MCF 10A (cell line): ENCODE measurements at regions not wholly inside any gene's neighbourhood (a gene's known extent, or its start where the extent isn't known, plus 50 kb on each side); places are given as distances from the start of the nearest gene placed in this dataset.
A peak's percentile ranks its signal among the peaks of the same experiment; 100 is the strongest.

ENCODE experiments used
- BruUV-seq: library from RNA; stranded (reverse); fragments of 400-500 nt; replicated peaks from 2 replicates; lab custom pipeline; 2021; lab: Mats Ljungman, UMichigan
- CTCF ChIA-PET: fragments of 300-600 bp; sonication (Branson Sonifier 250); formaldehyde crosslinking; extraction: SDS; loops from one replicate; lab custom pipeline; 2021; ENCODE audit warnings: antibody characterized with exemption, inconsistent platforms; lab: Yijun Ruan, JAX
- POLR2A ChIA-PET: fragments of 300-600, 350-650 bp; sonication (Branson Sonifier 250); formaldehyde crosslinking; extraction: SDS; loops from one replicate; lab custom pipeline; 2020; ENCODE audit warnings: antibody characterized with exemption, inconsistent platforms; lab: Yijun Ruan, JAX
- DNase-seq: peaks from one replicate; pipeline ENCODE4 v3.0.0-alpha.2; 2018; ENCODE audit not compliant: unreplicated experiment
- H3K27ac Mint-ChIP-seq: one replicate; pipeline ENCODE4 v1.8.0; 2022; ENCODE audit warnings: mild to moderate bottlenecking, low read depth, mixed read lengths; ENCODE audit not compliant: unreplicated experiment
- H3K27me3 Mint-ChIP-seq: one replicate; pipeline ENCODE4 v1.8.0; 2022; ENCODE audit warnings: mixed read lengths; ENCODE audit not compliant: insufficient read depth, unreplicated experiment
- H3K36me3 Mint-ChIP-seq: one replicate; pipeline ENCODE4 v1.8.0; 2022; ENCODE audit warnings: mild to moderate bottlenecking, moderate library complexity, mixed read lengths; ENCODE audit not compliant: insufficient read depth, unreplicated experiment
- H3K4me1 Mint-ChIP-seq: one replicate; pipeline ENCODE4 v1.8.0; 2022; ENCODE audit warnings: mixed read lengths; ENCODE audit not compliant: insufficient read depth, unreplicated experiment
- H3K4me3 Mint-ChIP-seq: one replicate; pipeline ENCODE4 v1.8.0; 2022; ENCODE audit warnings: mild to moderate bottlenecking, moderate library complexity, mixed read lengths; ENCODE audit not compliant: unreplicated experiment
- H3K9me3 Mint-ChIP-seq: one replicate; pipeline ENCODE4 v1.8.0; 2022; ENCODE audit warnings: mixed read lengths; ENCODE audit not compliant: unreplicated experiment
- CTCF ChIP-seq: fragments of 200-600 bp; IDR thresholded peaks from one replicate; pipeline ENCODE4 v1.8.0; 2022; ENCODE audit warnings: antibody characterized with exemption, mild to moderate bottlenecking; ENCODE audit not compliant: unreplicated experiment
- intact Hi-C: fragments of 100-400 bp; cut with micrococcal nuclease; formaldehyde crosslinking; loops from 2 replicates; pipeline ENCODE4 v1.14.1; 2022

GRCh38 chr1:219460896-219461815 lies 151.7 kb downstream of the ZC3H11B start:
- no peaks in the 10 kb centered on the region for H3K4me1 Mint-ChIP-seq
- ChIA-PET POLR2A (no interaction called here), CTCF (interaction anchor here (0.6 kb wide), 1 partner anchor 1032 kb away, joined by 4 read pairs; no protein-coding TSS in a partner anchor)

GRCh38 chr1:219460081-219460895 lies 152.6 kb downstream of the ZC3H11B start:
- Mint-ChIP-seq H3K36me3 (no peaks in the 10 kb centered on the region), H3K27ac (no peak overlapping the region), H3K4me3 (no peak overlapping the region), H3K4me1 (no peaks in the 10 kb centered on the region), H3K9me3 (no peaks in the 10 kb centered on the region), H3K27me3 (peaks cover 53% of the 10 kb centered on the region)
- TF ChIP-seq CTCF: no peak
- ChIA-PET POLR2A (interaction anchor here (0.7 kb wide), 1 partner anchor 79 kb away, joined by 3 read pairs; no protein-coding TSS in a partner anchor), CTCF (interaction anchor here (0.7 to 0.8 kb wide), 2 partner anchors 127 to 305 kb away, joined by 3 to 4 read pairs; no protein-coding TSS in a partner anchor)
- intact Hi-C loops: no loop called here
- BruUV-seq: no TSS peak
- DNase-seq: no peak

More at GRCh38 chr1:219460896-219461815, 151.7 kb downstream of the ZC3H11B start:
- no peak overlapping the region for H3K4me3 Mint-ChIP-seq
- BruUV-seq: no TSS peak
- DNase-seq: peak; percentile 60
- H3K36me3 Mint-ChIP-seq: no peaks in the 10 kb centered on the region
- peaks cover 61% of the 10 kb centered on the region for H3K27me3 Mint-ChIP-seq
- no peak overlapping the region for H3K27ac Mint-ChIP-seq
- no peak for TF ChIP-seq CTCF
- H3K9me3 Mint-ChIP-seq: no peaks in the 10 kb centered on the region
- intact Hi-C loops: no loop called here

- Mint-ChIP-seq H3K9me3 (no peaks in the 10 kb centered on the region), H3K36me3 (no peaks in the 10 kb centered on the region), H3K4me1 (no peaks in the 10 kb centered on the region), H3K27ac (no peak overlapping the region), H3K27me3 (peaks cover 56% of the 10 kb centered on the region), H3K4me3 (no peak overlapping the region)
- intact Hi-C loops: no loop called here
- DNase-seq: peak; percentile 45
- POLR2A ChIA-PET: interaction anchor here (0.7 kb wide), 1 partner anchor 80 kb away, joined by 3 read pairs; no protein-coding TSS in a partner anchor
- CTCF ChIA-PET: interaction anchor here (0.7 to 1.4 kb wide), 4 partner anchors 15 to 306 kb away, joined by 3 to 4 read pairs (median 3); no protein-coding TSS in a partner anchor
- BruUV-seq: no TSS peak
- TF ChIP-seq CTCF: no peak
These were observed 153.4 kb downstream of the ZC3H11B start for GRCh38 chr1:219459351-219460080.
